NCI-H69 (cell line): ENCODE measurements at regions not wholly inside any gene's neighbourhood (a gene's known extent, or its start where the extent isn't known, plus 50 kb on each side); places are given as distances from the start of the nearest gene placed in this dataset.
A peak's percentile ranks its signal among the peaks of the same experiment; 100 is the strongest.

Source experiments
- DNase-seq: peaks from one replicate; lab custom pipeline; 2025; lab: John Stamatoyannopoulos, UW

GRCh38 chr9:23162789-23163188, 663.3 kb downstream of the ELAVL2 start:
- DNase-seq: peak; percentile 21

- DNase-seq: peak; percentile 19
Observed at GRCh38 chr9:23171479-23171878, 654.6 kb downstream of the ELAVL2 start.

GRCh38 chr9:23172206-23172605, 653.8 kb downstream of the ELAVL2 start:
- DNase-seq: no peak

- no peak for DNase-seq
Observed at GRCh38 chr9:23172979-23173637, 652.9 kb downstream of the ELAVL2 start.

- DNase-seq: no peak
Observed at GRCh38 chr9:23194281-23194680, 631.8 kb downstream of the ELAVL2 start.

- DNase-seq: no peak
Observed at GRCh38 chr9:23215688-23216087, 610.4 kb downstream of the ELAVL2 start.

GRCh38 chr9:23219471-23219870, 606.6 kb downstream of the ELAVL2 start:
- DNase-seq: no peak

- no peak for DNase-seq
Observed at GRCh38 chr9:23220171-23220570, 605.9 kb downstream of the ELAVL2 start.

- DNase-seq: no peak
Observed at GRCh38 chr9:23220957-23221356, 605.1 kb downstream of the ELAVL2 start.

- DNase-seq: peak; percentile 37
Observed at GRCh38 chr9:23229890-23230317, 596.1 kb downstream of the ELAVL2 start.

GRCh38 chr9:23232831-23233230, 593.2 kb downstream of the ELAVL2 start:
- DNase-seq: peak; percentile 71

GRCh38 chr9:23243523-23243922, 582.5 kb downstream of the ELAVL2 start:
- no peak for DNase-seq

GRCh38 chr9:23245067-23245466, 581.0 kb downstream of the ELAVL2 start:
- no peak for DNase-seq

- DNase-seq: peak; percentile 28
Observed at GRCh38 chr9:23254404-23255184, 571.4 kb downstream of the ELAVL2 start.

- peak; percentile 36 for DNase-seq
Observed at GRCh38 chr9:23255346-23255745, 570.7 kb downstream of the ELAVL2 start.

GRCh38 chr9:23258569-23258968, 567.5 kb downstream of the ELAVL2 start:
- no peak for DNase-seq

- DNase-seq: no peak
Observed at GRCh38 chr9:23278561-23278960, 547.5 kb downstream of the ELAVL2 start.

- DNase-seq: no peak
Observed at GRCh38 chr9:23287390-23287789, 538.6 kb downstream of the ELAVL2 start.

GRCh38 chr9:23288545-23288944, 537.5 kb downstream of the ELAVL2 start:
- no peak for DNase-seq

GRCh38 chr9:23290973-23291372, 535.1 kb downstream of the ELAVL2 start:
- no peak for DNase-seq

- DNase-seq: no peak
Observed at GRCh38 chr9:23302281-23302680, 523.8 kb downstream of the ELAVL2 start.

GRCh38 chr9:23306731-23307130, 519.3 kb downstream of the ELAVL2 start:
- DNase-seq: no peak

GRCh38 chr9:23307731-23308513, 518.1 kb downstream of the ELAVL2 start:
- DNase-seq: no peak
